Esophagus squamous epithelium (tissue), 4 donors: ENCODE measurements at regions not wholly inside any gene's neighbourhood (a gene's known extent, or its start where the extent isn't known, plus 50 kb on each side); places are given as distances from the start of the nearest gene placed in this dataset.
"Not testable (repeated sequence)": the region's sequence is repeated elsewhere in the genome, so short reads cannot be mapped to it uniquely, and the experiment has no call there.

Experiments used
- POLR2A ChIP-seq, 4 donors: fragments of 450-650 bp; IDR thresholded peaks; one replicate each; pipeline ENCODE4 v1.6.1; 2017; ENCODE audit warnings: antibody characterized with exemption in 4 of 4, mild to moderate bottlenecking in 4 of 4, moderate library complexity in 3 of 4
- TF ChIP-seq, protein P1 (sequence below), 6 experiments: fragments of 450-650 bp in 4 of 6; fragments of 200-600 bp in 2 of 6; sonication (generic) in 2 of 6; IDR thresholded peaks; one replicate each; pipeline ENCODE4 v1.5.1; 2016 to 2019; ENCODE audit warnings: antibody characterized with exemption in 6 of 6, mild to moderate bottlenecking in 4 of 6, moderate library complexity in 4 of 6

DNA sequence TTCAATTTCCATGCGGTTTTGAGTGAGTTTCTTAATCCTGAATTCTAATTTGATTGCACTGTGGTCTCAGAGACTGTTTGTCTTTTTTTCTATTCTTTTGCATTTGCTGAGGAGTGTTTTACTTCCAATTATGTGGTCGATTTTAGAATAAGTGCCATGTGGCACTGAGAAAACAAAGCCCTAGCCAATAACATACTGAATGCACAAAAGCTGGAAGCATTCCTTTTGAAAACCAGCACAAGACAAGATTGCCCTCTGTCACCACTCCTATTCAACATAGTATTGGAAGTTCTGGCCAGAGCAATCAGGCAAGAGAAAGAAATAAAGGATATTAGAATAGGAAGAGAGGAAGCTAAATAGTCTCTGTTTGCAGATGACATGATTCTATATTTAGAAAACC is 66.7 kb upstream of the SLITRK5 start:
- TF ChIP-seq, protein P1, sequence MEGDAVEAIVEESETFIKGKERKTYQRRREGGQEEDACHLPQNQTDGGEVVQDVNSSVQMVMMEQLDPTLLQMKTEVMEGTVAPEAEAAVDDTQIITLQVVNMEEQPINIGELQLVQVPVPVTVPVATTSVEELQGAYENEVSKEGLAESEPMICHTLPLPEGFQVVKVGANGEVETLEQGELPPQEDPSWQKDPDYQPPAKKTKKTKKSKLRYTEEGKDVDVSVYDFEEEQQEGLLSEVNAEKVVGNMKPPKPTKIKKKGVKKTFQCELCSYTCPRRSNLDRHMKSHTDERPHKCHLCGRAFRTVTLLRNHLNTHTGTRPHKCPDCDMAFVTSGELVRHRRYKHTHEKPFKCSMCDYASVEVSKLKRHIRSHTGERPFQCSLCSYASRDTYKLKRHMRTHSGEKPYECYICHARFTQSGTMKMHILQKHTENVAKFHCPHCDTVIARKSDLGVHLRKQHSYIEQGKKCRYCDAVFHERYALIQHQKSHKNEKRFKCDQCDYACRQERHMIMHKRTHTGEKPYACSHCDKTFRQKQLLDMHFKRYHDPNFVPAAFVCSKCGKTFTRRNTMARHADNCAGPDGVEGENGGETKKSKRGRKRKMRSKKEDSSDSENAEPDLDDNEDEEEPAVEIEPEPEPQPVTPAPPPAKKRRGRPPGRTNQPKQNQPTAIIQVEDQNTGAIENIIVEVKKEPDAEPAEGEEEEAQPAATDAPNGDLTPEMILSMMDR (IDR thresholded peaks at IDR 0.05), result not testable (repeated sequence)
- TF ChIP-seq POLR2A (IDR thresholded peaks at IDR 0.05), result not testable (repeated sequence)
